NB4 (cell line): ENCODE measurements at regions not wholly inside any gene's neighbourhood (a gene's known extent, or its start where the extent isn't known, plus 50 kb on each side); places are given as distances from the start of the nearest gene placed in this dataset.

Source experiments
- CTCF ChIP-seq: IDR thresholded peaks from one replicate; pipeline ENCODE4 v1.5.1; 2012; ENCODE audit warnings: low read depth, low read length
- MAX ChIP-seq: IDR thresholded peaks from 2 replicates; pipeline ENCODE4 v1.6.1; 2011; ENCODE audit warnings: low read depth, low read length
- POLR2A ChIP-seq: IDR thresholded peaks from 2 replicates; pipeline ENCODE4 v1.6.1; 2011; ENCODE audit warnings: mild to moderate bottlenecking; ENCODE audit not compliant: insufficient read length; ENCODE audit errors: extremely low read depth

GRCh38 chrX:716136-716535, 85.5 kb downstream of the SHOX start:
- TF ChIP-seq CTCF (no peak), MAX (no peak), POLR2A (no peak)
